Uterus (tissue), 2 donors: ENCODE measurements at regions not wholly inside any gene's neighbourhood (a gene's known extent, or its start where the extent isn't known, plus 50 kb on each side); places are given as distances from the start of the nearest gene placed in this dataset.

ENCODE experiments used
- CTCF ChIP-seq, 4 experiments: fragments of 200-600 bp in 2 of 4; fragments of 450-650 bp in 2 of 4; sonication (generic) in 2 of 4; IDR thresholded peaks; one replicate each; pipeline ENCODE4 v1.5.1; 2016 to 2019; ENCODE audit warnings: antibody characterized with exemption in 4 of 4, mild to moderate bottlenecking in 2 of 4, moderate library complexity in 1 of 4
- POLR2A ChIP-seq, 2 donors: fragments of 450-650 bp; IDR thresholded peaks; one replicate each; pipeline ENCODE4 v1.6.1; 2016; ENCODE audit warnings: antibody characterized with exemption in 2 of 2, mild to moderate bottlenecking in 1 of 2, moderate library complexity in 1 of 2

- TF ChIP-seq CTCF (IDR thresholded peaks at IDR 0.05) (no peak), POLR2A (IDR thresholded peaks at IDR 0.05) (no peak)
These were observed 72.9 kb upstream of the BTG1 start for GRCh38 chr12:92218394-92219077.
